CD4-positive, CD25-positive, alpha-beta regulatory T cell (primary cell): ENCODE measurements at regions not wholly inside any gene's neighbourhood (a gene's known extent, or its start where the extent isn't known, plus 50 kb on each side); places are given as distances from the start of the nearest gene placed in this dataset.
"Not testable (repeated sequence)": the region's sequence is repeated elsewhere in the genome, so short reads cannot be mapped to it uniquely, and the experiment has no call there.

ENCODE experiments used
- ATAC-seq, 2 donors: fragments of 150-1000 bp; cut with Tn5 transposase; one replicate each; pipeline ENCODE4 v1.10.0; 2021; ENCODE audit warnings: low read depth in 2 of 2, moderate number of reproducible peaks in 2 of 2, moderate library complexity in 1 of 2
- DNase-seq, 3 donors: peaks; one replicate each; pipeline versions ENCODE4 v3.0.0 to v3.0.0-alpha.2; 2012 to 2022; ENCODE audit warnings: mixed read lengths in 1 of 3
- H3K27ac ChIP-seq: one replicate; pipeline ENCODE4 v1.7.0; 2013; ENCODE audit warnings: mild to moderate bottlenecking, low read length; ENCODE audit not compliant: insufficient read depth, poor library complexity, severe bottlenecking
- H3K27me3 ChIP-seq: one replicate; pipeline ENCODE4 v1.7.0; 2013; ENCODE audit warnings: low read length; ENCODE audit not compliant: control insufficient read depth, insufficient read depth
- H3K36me3 ChIP-seq: one replicate; pipeline ENCODE4 v1.7.0; 2013; ENCODE audit warnings: mild to moderate bottlenecking, low read length, moderate library complexity; ENCODE audit not compliant: control insufficient read depth, insufficient read depth
- H3K4me1 ChIP-seq: 2 replicates; pipeline ENCODE4 v1.7.0; 2013; ENCODE audit warnings: mild to moderate bottlenecking, low read length; ENCODE audit not compliant: insufficient read depth, control insufficient read depth, poor library complexity, severe bottlenecking
- H3K4me3 ChIP-seq: one replicate; pipeline ENCODE4 v1.7.0; 2013; ENCODE audit warnings: low read depth, mild to moderate bottlenecking, low read length, moderate library complexity
- H3K9me3 ChIP-seq, 2 experiments: 1 replicate in 1 of 2; 2 replicates in 1 of 2; pipeline ENCODE4 v1.7.0; 2013; ENCODE audit warnings: low read length in 2 of 2, mild to moderate bottlenecking in 1 of 2, moderate library complexity in 1 of 2; ENCODE audit not compliant: control insufficient read depth in 2 of 2
- H3K27ac Mint-ChIP-seq, 3 donors: one replicate each; pipeline ENCODE4 v1.8.0; 2020 to 2022; ENCODE audit warnings: mild to moderate bottlenecking in 3 of 3, mixed read lengths in 3 of 3, moderate library complexity in 2 of 3
- H3K27me3 Mint-ChIP-seq: one replicate; pipeline ENCODE4 v1.8.0; 2022; ENCODE audit warnings: mild to moderate bottlenecking, mixed read lengths
- H3K36me3 Mint-ChIP-seq: one replicate; pipeline ENCODE4 v1.8.0; 2020; ENCODE audit warnings: mixed read lengths
- H3K4me1 Mint-ChIP-seq, 4 donors: one replicate each; pipeline ENCODE4 v1.8.0; 2020 to 2022; ENCODE audit warnings: mixed read lengths in 4 of 4, mild to moderate bottlenecking in 1 of 4
- H3K4me3 Mint-ChIP-seq, 4 donors: one replicate each; pipeline ENCODE4 v1.8.0; 2020 to 2022; ENCODE audit warnings: mild to moderate bottlenecking in 4 of 4, mixed read lengths in 4 of 4, moderate library complexity in 3 of 4
- H3K9me3 Mint-ChIP-seq, 7 donors: one replicate each; pipeline ENCODE4 v1.8.0; 2020 to 2022; ENCODE audit warnings: mixed read lengths in 7 of 7, mild to moderate bottlenecking in 3 of 7, moderate library complexity in 2 of 7

- Mint-ChIP-seq H3K27ac (no peak overlapping the region), H3K4me3 (no peak overlapping the region), H3K4me1 (no peaks in the 10 kb centered on the region), H3K36me3 (no peaks in the 10 kb centered on the region), H3K27me3 (peaks cover 12% of the 10 kb centered on the region), H3K9me3 (peaks cover 0 to 5% (median 0%) of the 10 kb centered on the region in 7 donors)
- Histone ChIP-seq H3K4me3 (no peak overlapping the region), H3K9me3 (no peaks in the 10 kb centered on the region), H3K4me1 (no peaks in the 10 kb centered on the region), H3K36me3 (no peaks in the 10 kb centered on the region), H3K27me3 (peaks cover 2% of the 10 kb centered on the region), H3K27ac (no peak overlapping the region)
- no peak for DNase-seq
- ATAC-seq: no peak
Measured at GRCh38 chr21:35189077-35189863, 140.2 kb upstream of the RUNX1 start.

- not testable (repeated sequence) for H3K9me3 Mint-ChIP-seq, ATAC-seq, H3K4me1 Mint-ChIP-seq, H3K4me3 ChIP-seq, H3K36me3 ChIP-seq, H3K27ac ChIP-seq, H3K27me3 ChIP-seq, H3K36me3 Mint-ChIP-seq, H3K4me3 Mint-ChIP-seq, H3K9me3 ChIP-seq, DNase-seq, H3K4me1 ChIP-seq, H3K27ac Mint-ChIP-seq
- peaks cover 16% of the 10 kb centered on the region for H3K27me3 Mint-ChIP-seq
Measured at GRCh38 chr21:35183389-35183788, 134.3 kb upstream of the RUNX1 start.

- Histone ChIP-seq H3K27me3 (no peaks in the 10 kb centered on the region), H3K36me3 (no peaks in the 10 kb centered on the region), H3K4me3 (no peak overlapping the region), H3K4me1 (no peaks in the 10 kb centered on the region), H3K27ac (no peak overlapping the region), H3K9me3 (no peaks in the 10 kb centered on the region)
- Mint-ChIP-seq H3K9me3 (peaks cover 0 to 6% (median 0%) of the 10 kb centered on the region in 7 donors), H3K27ac (no peak overlapping the region), H3K36me3 (peaks cover 5% of the 10 kb centered on the region), H3K4me1 (no peaks in the 10 kb centered on the region), H3K27me3 (peaks cover 16% of the 10 kb centered on the region), H3K4me3 (no peak overlapping the region)
- ATAC-seq (no peak), DNase-seq (no peak)
Measured at GRCh38 chr21:35179990-35180540, 131.0 kb upstream of the RUNX1 start.

GRCh38 chr21:35178827-35179226, 129.7 kb upstream of the RUNX1 start:
- no peak overlapping the region for H3K4me3 ChIP-seq
- no peaks in the 10 kb centered on the region for H3K9me3 ChIP-seq
- H3K27ac ChIP-seq: no peak overlapping the region
- H3K36me3 Mint-ChIP-seq: peaks cover 7% of the 10 kb centered on the region
- H3K27me3 Mint-ChIP-seq: peaks cover 16% of the 10 kb centered on the region
- peaks cover 0 to 6% (median 0%) of the 10 kb centered on the region in 7 donors for H3K9me3 Mint-ChIP-seq
- no peak overlapping the region for H3K4me3 Mint-ChIP-seq
- ATAC-seq (no peak), DNase-seq (peak in 1 of 3 donors; percentile 7)
- H3K27ac Mint-ChIP-seq: no peak overlapping the region
- peaks cover 0 to 2% (median 0%) of the 10 kb centered on the region in 4 donors for H3K4me1 Mint-ChIP-seq
- H3K4me1 ChIP-seq: no peaks in the 10 kb centered on the region
- no peaks in the 10 kb centered on the region for H3K36me3 ChIP-seq
- H3K27me3 ChIP-seq: no peaks in the 10 kb centered on the region

GRCh38 chr21:35178098-35178497, 129.0 kb upstream of the RUNX1 start:
- H3K4me1 Mint-ChIP-seq: peaks cover 0 to 7% (median 1%) of the 10 kb centered on the region in 4 donors

GRCh38 chr21:35172231-35172630, 123.1 kb upstream of the RUNX1 start:
- Histone ChIP-seq H3K36me3 (no peaks in the 10 kb centered on the region), H3K27me3 (no peaks in the 10 kb centered on the region), H3K27ac (no peak overlapping the region), H3K4me1 (peaks cover 15% of the 10 kb centered on the region), H3K4me3 (peak overlapping the region; percentile 14), H3K9me3 (no peaks in the 10 kb centered on the region)
- Mint-ChIP-seq H3K27me3 (peaks cover under 1% of the 10 kb centered on the region), H3K4me3 (peak overlapping the region in 2 of 4 donors; percentile 3 to 4), H3K4me1 (peaks cover 13 to 37% (median 25%) of the 10 kb centered on the region in 4 donors), H3K9me3 (peaks cover 0 to 7% (median 0%) of the 10 kb centered on the region in 7 donors), H3K27ac (peak overlapping the region; percentile 51 to 75 (median 52)), H3K36me3 (peaks cover 7% of the 10 kb centered on the region)
- peak; percentile 55 to 65 for ATAC-seq
- DNase-seq: peak in 2 of 3 donors; percentile 26 to 81

More at GRCh38 chr21:35178098-35178497, 129.0 kb upstream of the RUNX1 start:
- Histone ChIP-seq H3K27ac (no peak overlapping the region), H3K36me3 (no peaks in the 10 kb centered on the region), H3K9me3 (no peaks in the 10 kb centered on the region), H3K4me1 (no peaks in the 10 kb centered on the region), H3K4me3 (no peak overlapping the region), H3K27me3 (no peaks in the 10 kb centered on the region)
- Mint-ChIP-seq H3K4me3 (no peak overlapping the region), H3K27me3 (peaks cover 9% of the 10 kb centered on the region), H3K36me3 (peaks cover 7% of the 10 kb centered on the region), H3K9me3 (peaks cover 0 to 6% (median 0%) of the 10 kb centered on the region in 7 donors), H3K27ac (no peak overlapping the region)
- no peak for ATAC-seq
- DNase-seq: no peak

GRCh38 chr21:35171385-35171784, 122.3 kb upstream of the RUNX1 start:
- H3K4me3 Mint-ChIP-seq: no peak overlapping the region
- ATAC-seq: no peak
- no peak for DNase-seq
- peaks cover 15% of the 10 kb centered on the region for H3K4me1 ChIP-seq
- H3K27ac ChIP-seq: no peak overlapping the region
- no peaks in the 10 kb centered on the region for H3K27me3 ChIP-seq
- H3K27me3 Mint-ChIP-seq: peaks cover 4% of the 10 kb centered on the region
- peaks cover 0 to 7% (median 0%) of the 10 kb centered on the region in 7 donors for H3K9me3 Mint-ChIP-seq
- H3K4me1 Mint-ChIP-seq: peaks cover 13 to 37% (median 25%) of the 10 kb centered on the region in 4 donors
- no peak overlapping the region for H3K27ac Mint-ChIP-seq
- H3K4me3 ChIP-seq: no peak overlapping the region
- H3K36me3 Mint-ChIP-seq: peaks cover 7% of the 10 kb centered on the region
- H3K36me3 ChIP-seq: no peaks in the 10 kb centered on the region
- no peaks in the 10 kb centered on the region for H3K9me3 ChIP-seq
